DND-41 (cell line): ENCODE measurements at regions not wholly inside any gene's neighbourhood (a gene's known extent, or its start where the extent isn't known, plus 50 kb on each side); places are given as distances from the start of the nearest gene placed in this dataset.

Experiments used
- ATAC-seq: fragments of 200-7000 bp; cut with Tn5 transposase; 3 replicates; pipeline ENCODE4 v1.9.1; 2021; ENCODE audit warnings: low read depth; ENCODE audit not compliant: insufficient read depth
- DNase-seq: peaks from one replicate; pipeline ENCODE4 v3.0.0-alpha.2; 2020
- H2AFZ ChIP-seq: 2 replicates; pipeline ENCODE4 v1.6.0; 2012; ENCODE audit warnings: low read depth, low read length
- H3K27ac ChIP-seq: 2 replicates; pipeline ENCODE4 v1.5.1; 2012; ENCODE audit warnings: low read length, inconsistent platforms
- H3K27me3 ChIP-seq: fragments of 200-600 bp; sonication (generic); 2 replicates; pipeline ENCODE4 v1.6.0; 2012; ENCODE audit warnings: low read length, mild to moderate bottlenecking, inconsistent platforms; ENCODE audit not compliant: insufficient read depth, poor library complexity
- H3K36me3 ChIP-seq: 2 replicates; pipeline ENCODE4 v1.5.1; 2012; ENCODE audit warnings: low read length, inconsistent platforms; ENCODE audit not compliant: insufficient read depth
- H3K4me1 ChIP-seq: 2 replicates; pipeline ENCODE4 v1.5.1; 2012; ENCODE audit warnings: mild to moderate bottlenecking, low read length; ENCODE audit not compliant: insufficient read depth
- H3K4me2 ChIP-seq: 2 replicates; pipeline ENCODE4 v1.6.0; 2012; ENCODE audit warnings: mild to moderate bottlenecking, moderate library complexity, low read length, inconsistent platforms; ENCODE audit not compliant: insufficient read depth
- H3K4me3 ChIP-seq, 2 experiments: fragments of 200-600 bp in 1 of 2; shearing (Covaris generic) in 1 of 2; 2 replicates each; pipeline ENCODE4 v1.5.1; 2012 to 2016; ENCODE audit warnings: inconsistent platforms in 2 of 2, low read length in 2 of 2, mild to moderate bottlenecking in 2 of 2, low read depth in 1 of 2, moderate library complexity in 1 of 2
- H3K79me2 ChIP-seq: 2 replicates; pipeline ENCODE4 v1.6.0; 2012; ENCODE audit warnings: low read length, inconsistent platforms; ENCODE audit not compliant: insufficient read depth
- H3K9ac ChIP-seq: 2 replicates; pipeline ENCODE4 v1.6.0; 2012; ENCODE audit warnings: low read depth, mild to moderate bottlenecking, inconsistent platforms, low read length, moderate library complexity
- H3K9me3 ChIP-seq: 2 replicates; pipeline ENCODE4 v1.5.1; 2012; ENCODE audit warnings: low read length, moderate library complexity, mild to moderate bottlenecking, inconsistent platforms; ENCODE audit not compliant: insufficient read depth, severe bottlenecking
- H4K20me1 ChIP-seq: 2 replicates; pipeline ENCODE4 v1.6.0; 2012; ENCODE audit warnings: low read length; ENCODE audit not compliant: insufficient read depth
- EZH2 ChIP-seq: IDR thresholded peaks from 3 replicates; pipeline ENCODE4 v1.6.1; 2012; ENCODE audit warnings: borderline replicate concordance, low read depth, mild to moderate bottlenecking, moderate library complexity, low read length, inconsistent platforms; ENCODE audit not compliant: severe bottlenecking
- TF ChIP-seq, protein P1 (sequence below): IDR thresholded peaks from 2 replicates; pipeline ENCODE4 v1.5.1; 2012; ENCODE audit warnings: borderline replicate concordance, low read length, moderate library complexity, mild to moderate bottlenecking; ENCODE audit not compliant: poor library complexity, severe bottlenecking; ENCODE audit errors: extremely low read depth

DNA sequence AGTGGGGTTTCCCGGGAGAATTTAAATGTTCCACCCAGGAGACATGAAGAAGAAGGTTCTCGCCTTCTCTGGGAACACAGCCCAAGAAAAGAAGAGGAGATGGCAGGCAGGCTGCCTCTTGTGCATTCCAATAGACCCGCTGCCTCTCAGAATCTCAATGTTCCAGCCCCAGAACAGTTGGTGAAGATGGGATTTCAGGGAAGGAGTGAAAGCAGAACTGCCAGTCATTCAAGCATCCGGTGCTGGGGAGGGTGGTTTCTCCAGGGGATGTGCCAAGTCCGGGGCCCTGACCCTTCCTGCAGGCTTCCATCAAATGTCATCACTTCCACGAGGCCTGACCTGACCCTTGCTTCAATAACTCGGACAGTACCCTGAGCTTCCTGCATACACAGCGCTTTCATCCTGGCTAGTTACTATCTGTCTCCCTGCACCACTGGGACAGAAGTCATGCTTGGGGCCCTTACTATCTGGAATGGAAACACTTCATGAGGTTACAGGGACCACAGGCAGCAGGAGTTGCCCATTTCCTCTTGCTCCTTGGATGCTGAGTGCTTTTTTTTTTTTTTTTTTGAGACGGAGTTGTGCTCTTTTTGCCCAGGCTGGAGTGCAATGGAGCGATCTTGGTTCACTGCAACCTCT lies 386.6 kb upstream of the POU3F1 start:
- no peak overlapping the region for H3K4me2 ChIP-seq
- no peaks in the 10 kb centered on the region for H3K36me3 ChIP-seq
- H3K9me3 ChIP-seq, result no peaks in the 10 kb centered on the region
- no peak overlapping the region for H3K27ac ChIP-seq
- no peak overlapping the region for H3K4me3 ChIP-seq
- no peaks in the 10 kb centered on the region for H4K20me1 ChIP-seq
- no peak for DNase-seq
- H3K9ac ChIP-seq, result no peak overlapping the region
- no peaks in the 10 kb centered on the region for H3K4me1 ChIP-seq
- H3K79me2 ChIP-seq, result no peaks in the 10 kb centered on the region
- no peak for ATAC-seq
- H2AFZ ChIP-seq, result no peak overlapping the region
- TF ChIP-seq, protein P1, sequence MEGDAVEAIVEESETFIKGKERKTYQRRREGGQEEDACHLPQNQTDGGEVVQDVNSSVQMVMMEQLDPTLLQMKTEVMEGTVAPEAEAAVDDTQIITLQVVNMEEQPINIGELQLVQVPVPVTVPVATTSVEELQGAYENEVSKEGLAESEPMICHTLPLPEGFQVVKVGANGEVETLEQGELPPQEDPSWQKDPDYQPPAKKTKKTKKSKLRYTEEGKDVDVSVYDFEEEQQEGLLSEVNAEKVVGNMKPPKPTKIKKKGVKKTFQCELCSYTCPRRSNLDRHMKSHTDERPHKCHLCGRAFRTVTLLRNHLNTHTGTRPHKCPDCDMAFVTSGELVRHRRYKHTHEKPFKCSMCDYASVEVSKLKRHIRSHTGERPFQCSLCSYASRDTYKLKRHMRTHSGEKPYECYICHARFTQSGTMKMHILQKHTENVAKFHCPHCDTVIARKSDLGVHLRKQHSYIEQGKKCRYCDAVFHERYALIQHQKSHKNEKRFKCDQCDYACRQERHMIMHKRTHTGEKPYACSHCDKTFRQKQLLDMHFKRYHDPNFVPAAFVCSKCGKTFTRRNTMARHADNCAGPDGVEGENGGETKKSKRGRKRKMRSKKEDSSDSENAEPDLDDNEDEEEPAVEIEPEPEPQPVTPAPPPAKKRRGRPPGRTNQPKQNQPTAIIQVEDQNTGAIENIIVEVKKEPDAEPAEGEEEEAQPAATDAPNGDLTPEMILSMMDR, result no peak
- no peak for TF ChIP-seq EZH2
- H3K27me3 ChIP-seq, result peaks cover 28% of the 10 kb centered on the region

DNA sequence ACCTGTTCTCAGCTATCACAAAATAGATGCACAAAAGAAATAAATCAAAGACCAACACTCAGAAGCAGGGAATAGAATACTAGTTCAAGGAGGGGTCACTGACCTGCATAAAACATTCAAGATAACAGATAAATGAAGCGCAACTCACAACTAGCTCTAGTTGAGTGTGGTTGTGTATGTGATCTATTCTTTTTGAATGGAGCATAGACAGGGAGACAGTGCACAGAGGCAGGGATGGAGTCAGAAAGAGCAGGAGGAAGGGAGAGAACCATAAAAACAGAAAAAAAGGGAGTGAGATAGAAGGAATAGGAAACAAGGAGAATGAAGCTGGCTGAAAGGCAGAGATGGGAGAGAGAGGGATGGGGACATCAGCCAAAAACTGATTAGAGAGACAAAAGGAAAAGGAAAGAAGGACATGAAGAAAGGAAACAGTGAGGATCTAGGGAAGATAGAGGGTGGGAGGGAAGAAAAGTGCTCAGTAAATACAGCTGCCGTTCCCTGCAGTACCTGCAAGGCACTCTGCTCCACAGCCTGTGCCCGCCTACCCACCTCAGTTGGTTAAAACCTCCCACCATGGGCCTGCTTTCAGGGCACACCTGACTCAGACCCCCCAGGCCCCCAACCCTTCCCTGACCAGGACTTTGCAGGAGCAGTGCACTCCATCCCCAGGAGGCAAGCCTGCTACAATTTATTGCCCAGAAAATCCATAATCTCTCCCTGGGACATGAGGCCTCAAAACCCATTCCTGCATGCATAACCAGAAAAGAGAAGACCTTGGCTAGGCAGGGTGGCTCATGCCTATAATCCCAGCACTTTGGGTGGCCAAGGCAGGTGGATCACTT lies 385.2 kb upstream of the POU3F1 start:
- H3K4me2 ChIP-seq, result no peak overlapping the region
- H3K36me3 ChIP-seq, result no peaks in the 10 kb centered on the region
- no peak overlapping the region for H3K9ac ChIP-seq
- no peaks in the 10 kb centered on the region for H3K4me1 ChIP-seq
- TF ChIP-seq, protein P1, result no peak
- no peak for TF ChIP-seq EZH2
- no peak overlapping the region for H3K27ac ChIP-seq
- H3K9me3 ChIP-seq, result no peaks in the 10 kb centered on the region
- no peak overlapping the region for H2AFZ ChIP-seq
- ATAC-seq, result no peak
- DNase-seq, result no peak
- H3K27me3 ChIP-seq, result peaks cover 26% of the 10 kb centered on the region
- no peak overlapping the region for H3K4me3 ChIP-seq
- no peaks in the 10 kb centered on the region for H3K79me2 ChIP-seq
- H4K20me1 ChIP-seq, result no peaks in the 10 kb centered on the region

DNA sequence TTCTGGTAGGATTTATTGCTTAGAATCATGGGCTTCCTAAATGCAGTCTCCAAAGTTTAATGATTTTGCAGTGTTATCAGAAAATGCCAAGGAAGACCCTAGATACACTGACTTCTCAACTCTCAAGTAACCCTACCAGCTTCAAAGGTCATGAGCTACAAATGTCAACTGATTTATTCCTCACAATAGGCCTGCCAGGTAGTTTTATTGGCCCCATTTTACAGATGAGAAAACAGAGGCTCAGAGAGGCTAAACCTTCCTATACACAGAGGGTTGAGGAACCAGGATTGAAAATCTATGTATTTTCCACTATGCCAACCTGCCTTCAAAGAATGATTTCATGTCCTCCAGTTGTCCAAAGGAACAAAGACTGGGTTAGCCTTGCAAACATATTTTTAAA lies 384.4 kb upstream of the POU3F1 start:
- H3K4me2 ChIP-seq, result no peak overlapping the region
- no peaks in the 10 kb centered on the region for H4K20me1 ChIP-seq
- no peaks in the 10 kb centered on the region for H3K9me3 ChIP-seq
- DNase-seq (no peak), ATAC-seq (no peak)
- H3K27ac ChIP-seq, result no peak overlapping the region
- H3K9ac ChIP-seq, result no peak overlapping the region
- H3K79me2 ChIP-seq, result no peaks in the 10 kb centered on the region
- H2AFZ ChIP-seq, result no peak overlapping the region
- TF ChIP-seq EZH2, result no peak
- TF ChIP-seq, protein P1, result no peak
- H3K4me3 ChIP-seq, result no peak overlapping the region
- H3K36me3 ChIP-seq, result no peaks in the 10 kb centered on the region
- H3K4me1 ChIP-seq, result no peaks in the 10 kb centered on the region
- H3K27me3 ChIP-seq, result peaks cover 25% of the 10 kb centered on the region
